MM.1S (cell line): ENCODE measurements at regions not wholly inside any gene's neighbourhood (a gene's known extent, or its start where the extent isn't known, plus 50 kb on each side); places are given as distances from the start of the nearest gene placed in this dataset.

Source experiments
- CTCF ChIP-seq: fragments of 300-600 bp; sonication (generic); IDR thresholded peaks from 2 replicates; pipeline ENCODE4 v1.5.1; 2016; ENCODE audit warnings: antibody characterized with exemption, low read length, mixed read lengths
- EZH2 ChIP-seq: fragments of 300-600 bp; sonication (generic); optimal IDR thresholded peaks from 2 replicates; pipeline ENCODE3; 2017; ENCODE audit warnings: low read depth, mild to moderate bottlenecking, antibody characterized with exemption, low read length, mixed read lengths

- TF ChIP-seq CTCF = no peak
- TF ChIP-seq EZH2 = no peak
Measured at GRCh38 chr5:128778474-128778873, 186.8 kb upstream of the SLC27A6 start.
